Progenitor cell of endocrine pancreas (in vitro differentiated cells): ENCODE measurements at regions not wholly inside any gene's neighbourhood (a gene's known extent, or its start where the extent isn't known, plus 50 kb on each side); places are given as distances from the start of the nearest gene placed in this dataset.
A peak's percentile ranks its signal among the peaks of the same experiment; 100 is the strongest.

Experiments used
- DNase-seq: peaks from one replicate; pipeline ENCODE4 v3.0.0; 2021; ENCODE audit warnings: low spot score; ENCODE audit not compliant: unreplicated experiment
- H3K27ac Mint-ChIP-seq: 2 replicates; pipeline ENCODE4 v1.8.0; 2021; ENCODE audit warnings: mild to moderate bottlenecking, moderate library complexity, mixed read lengths
- H3K27me3 Mint-ChIP-seq: 2 replicates; pipeline ENCODE4 v1.8.0; 2021; ENCODE audit warnings: mixed read lengths
- H3K36me3 Mint-ChIP-seq: 2 replicates; pipeline ENCODE4 v1.8.0; 2022; ENCODE audit warnings: mixed read lengths; ENCODE audit not compliant: insufficient read depth
- H3K4me1 Mint-ChIP-seq: 2 replicates; pipeline ENCODE4 v1.8.0; 2021; ENCODE audit warnings: low read depth, mixed read lengths
- H3K4me3 Mint-ChIP-seq: 2 replicates; pipeline ENCODE4 v1.8.0; 2021; ENCODE audit warnings: low read depth, mild to moderate bottlenecking, moderate library complexity, mixed read lengths
- H3K9me3 Mint-ChIP-seq: 2 replicates; pipeline ENCODE4 v1.8.0; 2021; ENCODE audit warnings: low read depth, mixed read lengths
- CTCF ChIP-seq: fragments of 200-600 bp; sonication (generic); IDR thresholded peaks from one replicate; pipeline ENCODE4 v1.5.0; 2021; ENCODE audit warnings: antibody characterized with exemption, mild to moderate bottlenecking; ENCODE audit not compliant: unreplicated experiment

- no peaks in the 10 kb centered on the region for H3K27me3 Mint-ChIP-seq
- DNase-seq: no peak
- no peak for TF ChIP-seq CTCF
- H3K36me3 Mint-ChIP-seq: peaks cover 2% of the 10 kb centered on the region
- H3K4me1 Mint-ChIP-seq: no peaks in the 10 kb centered on the region
- H3K9me3 Mint-ChIP-seq: peaks cover 16% of the 10 kb centered on the region
- no peak overlapping the region for H3K4me3 Mint-ChIP-seq
- H3K27ac Mint-ChIP-seq: no peak overlapping the region
Observed at GRCh38 chr1:95754412-95754811, 520.4 kb downstream of the RWDD3 start.

- DNase-seq: no peak
- peaks cover 7% of the 10 kb centered on the region for H3K36me3 Mint-ChIP-seq
- peaks cover 3% of the 10 kb centered on the region for H3K4me1 Mint-ChIP-seq
- H3K4me3 Mint-ChIP-seq: no peak overlapping the region
- no peaks in the 10 kb centered on the region for H3K27me3 Mint-ChIP-seq
- TF ChIP-seq CTCF: no peak
- no peak overlapping the region for H3K27ac Mint-ChIP-seq
- H3K9me3 Mint-ChIP-seq: peaks cover 19% of the 10 kb centered on the region
Observed at GRCh38 chr1:95766036-95766435, 532.0 kb downstream of the RWDD3 start.

GRCh38 chr1:95770581-95770980 lies 536.6 kb downstream of the RWDD3 start:
- no peaks in the 10 kb centered on the region for H3K27me3 Mint-ChIP-seq
- H3K4me3 Mint-ChIP-seq: no peak overlapping the region
- no peak for DNase-seq
- peaks cover 6% of the 10 kb centered on the region for H3K9me3 Mint-ChIP-seq
- TF ChIP-seq CTCF: no peak
- no peaks in the 10 kb centered on the region for H3K36me3 Mint-ChIP-seq
- H3K27ac Mint-ChIP-seq: no peak overlapping the region
- H3K4me1 Mint-ChIP-seq: peaks cover 3% of the 10 kb centered on the region

- Mint-ChIP-seq H3K4me3 (no peak overlapping the region), H3K27me3 (no peaks in the 10 kb centered on the region), H3K27ac (no peak overlapping the region), H3K9me3 (peaks cover 3% of the 10 kb centered on the region), H3K4me1 (peaks cover 5% of the 10 kb centered on the region), H3K36me3 (no peaks in the 10 kb centered on the region)
- no peak for DNase-seq
- TF ChIP-seq CTCF: no peak
Observed at GRCh38 chr1:95778217-95778616, 544.2 kb downstream of the RWDD3 start.

GRCh38 chr1:95780836-95781235 lies 546.8 kb downstream of the RWDD3 start:
- peaks cover 5% of the 10 kb centered on the region for H3K4me1 Mint-ChIP-seq
- no peaks in the 10 kb centered on the region for H3K36me3 Mint-ChIP-seq
- DNase-seq: no peak
- H3K27ac Mint-ChIP-seq: peak overlapping the region; percentile 18
- H3K27me3 Mint-ChIP-seq: no peaks in the 10 kb centered on the region
- no peak for TF ChIP-seq CTCF
- no peak overlapping the region for H3K4me3 Mint-ChIP-seq
- no peaks in the 10 kb centered on the region for H3K9me3 Mint-ChIP-seq
